ENCODE measurements at regions not wholly inside any gene's neighbourhood (a gene's known extent, or its start where the extent isn't known, plus 50 kb on each side); places are given as distances from the start of the nearest gene placed in this dataset.

GRCh38 chr11:97938789-97939188, 1082.0 kb upstream of the CNTN5 start:
- TF ChIP-seq CTCF (IDR thresholded peaks at IDR 0.05), result no peak
- H3K4me1 ChIP-seq, result no peaks in the 10 kb centered on the region
- intact Hi-C loops (cut with DNase I), result no loop called here
- ATAC-seq (no peak), DNase-seq (no peak)
- H3K4me3 ChIP-seq, result no peak overlapping the region
- no peak overlapping the region for H3K27ac ChIP-seq
- no peaks in the 10 kb centered on the region for H3K27me3 ChIP-seq
- H3K36me3 ChIP-seq, result no peaks in the 10 kb centered on the region
- H3K9me3 ChIP-seq, result no peaks in the 10 kb centered on the region

- TF ChIP-seq CTCF (IDR thresholded peaks at IDR 0.05), result no peak
- ATAC-seq (no peak), DNase-seq (no peak)
- Histone ChIP-seq H3K9me3 (no peaks in the 10 kb centered on the region), H3K4me3 (no peak overlapping the region), H3K27me3 (no peaks in the 10 kb centered on the region), H3K4me1 (no peaks in the 10 kb centered on the region), H3K36me3 (no peaks in the 10 kb centered on the region), H3K27ac (no peak overlapping the region)
- intact Hi-C loops (cut with DNase I), result no loop called here
Measured at GRCh38 chr11:97943493-97943892, 1077.3 kb upstream of the CNTN5 start.

- no peak overlapping the region for H3K4me3 ChIP-seq
- H3K36me3 ChIP-seq, result no peaks in the 10 kb centered on the region
- no peaks in the 10 kb centered on the region for H3K27me3 ChIP-seq
- no peak overlapping the region for H3K27ac ChIP-seq
- ATAC-seq (no peak), DNase-seq (no peak)
- no peaks in the 10 kb centered on the region for H3K9me3 ChIP-seq
- H3K4me1 ChIP-seq, result no peaks in the 10 kb centered on the region
- no peak for TF ChIP-seq CTCF (IDR thresholded peaks at IDR 0.05)
- intact Hi-C loops (cut with DNase I), result no loop called here
Measured at GRCh38 chr11:97948793-97949192, 1072.0 kb upstream of the CNTN5 start.

DNA sequence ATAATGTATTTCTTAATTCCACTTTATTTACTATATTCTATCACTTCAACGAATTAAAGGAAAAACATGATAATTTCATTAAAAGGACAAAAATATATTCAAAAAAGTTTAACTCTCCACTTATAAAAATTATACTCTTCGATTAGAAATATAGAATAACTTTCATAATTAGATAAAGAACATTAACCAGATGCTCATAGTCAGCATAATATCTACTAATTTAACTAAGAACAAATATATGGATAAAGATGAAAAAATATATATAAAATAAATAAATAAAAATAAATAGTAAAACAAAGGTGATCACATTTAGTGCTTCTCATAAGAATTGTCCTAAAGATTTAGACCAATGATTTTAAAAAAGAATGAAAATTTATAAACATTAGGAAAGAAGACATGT, 1065.2 kb upstream of the CNTN5 start:
- H3K36me3 ChIP-seq, result no peaks in the 10 kb centered on the region
- H3K27ac ChIP-seq, result no peak overlapping the region
- no peaks in the 10 kb centered on the region for H3K4me1 ChIP-seq
- no peak overlapping the region for H3K4me3 ChIP-seq
- ATAC-seq, result no peak
- intact Hi-C loops (cut with DNase I), result no loop called here
- TF ChIP-seq CTCF (IDR thresholded peaks at IDR 0.05), result no peak
- no peak for DNase-seq
- H3K27me3 ChIP-seq, result no peaks in the 10 kb centered on the region
- no peaks in the 10 kb centered on the region for H3K9me3 ChIP-seq

DNA sequence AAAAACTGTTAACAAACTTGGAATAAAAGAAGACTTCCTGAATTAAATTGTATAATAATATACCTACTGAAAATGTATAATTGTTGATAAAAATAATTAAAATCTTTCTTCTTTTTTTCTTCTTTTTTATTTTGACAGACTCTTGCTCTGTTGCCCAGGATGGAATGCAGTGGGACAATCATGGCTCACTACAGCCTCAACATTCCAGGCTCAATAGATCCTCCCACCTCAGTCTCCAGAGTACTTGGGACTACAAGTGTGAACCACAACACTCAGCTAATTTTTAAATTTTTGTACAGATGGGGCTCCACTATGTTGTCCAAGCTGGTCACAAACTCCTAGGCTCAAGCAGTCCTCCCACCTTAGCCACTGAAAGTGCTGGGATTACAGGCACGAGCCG, 1063.8 kb upstream of the CNTN5 start:
- no peak for ATAC-seq
- intact Hi-C loops (cut with DNase I), result no loop called here
- no peaks in the 10 kb centered on the region for H3K9me3 ChIP-seq
- no peak overlapping the region for H3K27ac ChIP-seq
- no peaks in the 10 kb centered on the region for H3K4me1 ChIP-seq
- DNase-seq, result no peak
- H3K4me3 ChIP-seq, result no peak overlapping the region
- no peaks in the 10 kb centered on the region for H3K36me3 ChIP-seq
- no peak for TF ChIP-seq CTCF (IDR thresholded peaks at IDR 0.05)
- no peaks in the 10 kb centered on the region for H3K27me3 ChIP-seq

GRCh38 chr11:97961431-97961830, 1059.3 kb upstream of the CNTN5 start:
- no peak overlapping the region for H3K27ac ChIP-seq
- DNase-seq (no peak), ATAC-seq (no peak)
- H3K4me3 ChIP-seq, result no peak overlapping the region
- H3K27me3 ChIP-seq, result no peaks in the 10 kb centered on the region
- no peak for TF ChIP-seq CTCF (IDR thresholded peaks at IDR 0.05)
- no peaks in the 10 kb centered on the region for H3K4me1 ChIP-seq
- no peaks in the 10 kb centered on the region for H3K9me3 ChIP-seq
- intact Hi-C loops (cut with DNase I), result no loop called here
- H3K36me3 ChIP-seq, result no peaks in the 10 kb centered on the region

Data from upper lobe of right lung (tissue), 1 donor.